ENCODE measurements at regions not wholly inside any gene's neighbourhood (a gene's known extent, or its start where the extent isn't known, plus 50 kb on each side); places are given as distances from the start of the nearest gene placed in this dataset.
"Not testable (repeated sequence)": the region's sequence is repeated elsewhere in the genome, so short reads cannot be mapped to it uniquely, and the experiment has no call there.

- no peak for DNase-seq
Observed at GRCh38 chr6:112464901-112465665, 118.0 kb downstream of the RFPL4B start.

DNA sequence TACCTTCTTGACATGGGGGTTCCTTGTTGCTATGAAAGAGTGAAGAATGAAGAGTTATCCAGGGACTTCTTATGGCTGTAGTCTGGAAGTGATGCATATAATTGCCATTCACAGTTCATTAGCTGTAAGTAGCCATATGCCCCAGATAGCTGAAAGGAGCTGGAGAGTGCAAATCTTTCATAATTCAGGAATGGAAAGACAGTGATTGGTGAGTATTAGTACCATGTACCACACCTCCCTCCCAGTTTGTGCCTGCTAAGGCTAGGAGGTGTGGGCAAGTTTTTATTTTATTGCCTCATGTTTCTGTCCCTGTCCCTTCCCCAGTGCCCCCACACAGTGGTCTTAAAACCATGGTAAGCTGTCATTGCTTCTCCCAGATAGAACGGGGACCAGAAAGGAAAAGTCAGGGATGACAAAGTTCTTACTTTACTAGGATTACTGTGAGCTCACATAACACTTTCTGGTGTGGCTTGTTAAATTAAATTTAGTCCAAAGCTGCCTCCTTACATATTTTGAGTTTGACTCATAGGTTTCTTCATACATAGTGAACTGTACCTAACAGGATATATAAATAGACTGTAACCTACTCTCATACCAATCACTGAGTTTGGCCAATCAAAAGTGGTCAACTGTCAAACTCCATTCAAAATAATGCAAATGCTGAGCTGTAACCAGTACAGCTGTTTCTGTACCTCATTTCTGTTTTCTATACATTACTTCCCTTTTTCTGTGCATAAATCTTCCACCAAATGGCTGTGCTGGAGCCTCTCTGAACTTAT, 119.4 kb downstream of the RFPL4B start:
- no peak for DNase-seq

GRCh38 chr6:112468359-112468758, 121.2 kb downstream of the RFPL4B start:
- no peak for DNase-seq

DNA sequence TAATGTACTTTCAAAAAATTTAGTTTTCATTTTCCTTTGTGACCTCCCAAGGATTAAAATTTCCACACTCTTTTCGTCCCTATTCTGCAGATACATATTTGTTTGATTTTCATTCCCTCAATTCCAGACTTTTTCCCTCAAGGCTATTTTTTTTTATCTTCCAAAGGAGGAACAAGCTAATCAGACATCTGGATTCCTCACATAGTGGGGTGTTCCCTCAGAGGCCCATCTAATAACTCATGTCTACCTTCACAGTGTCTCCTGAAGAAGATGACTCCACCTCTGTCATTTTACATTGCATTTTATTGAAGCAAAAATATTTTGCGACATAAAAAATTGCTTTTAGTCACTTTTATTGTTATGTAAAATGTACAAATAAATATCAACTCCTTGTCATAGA, 122.2 kb downstream of the RFPL4B start:
- DNase-seq = no peak

DNA sequence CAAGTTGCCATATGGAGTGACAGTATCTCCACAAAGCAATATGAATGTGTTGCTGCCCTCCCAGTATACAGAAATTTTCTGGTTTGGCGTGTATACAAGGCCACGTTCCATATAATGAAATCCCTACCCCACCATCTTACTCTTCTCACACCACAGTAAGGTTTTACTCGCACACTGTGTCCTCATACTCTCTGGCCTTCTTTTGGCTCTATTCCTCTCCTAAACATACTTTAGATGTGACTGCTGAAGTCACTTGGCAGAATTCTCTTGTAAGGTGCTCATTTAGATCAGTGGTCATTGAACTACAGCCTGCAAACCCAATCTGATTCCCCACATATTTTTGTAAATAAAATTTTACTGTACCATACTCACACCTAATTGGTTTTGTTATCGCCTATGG, 123.2 kb downstream of the RFPL4B start:
- DNase-seq = no peak

DNA sequence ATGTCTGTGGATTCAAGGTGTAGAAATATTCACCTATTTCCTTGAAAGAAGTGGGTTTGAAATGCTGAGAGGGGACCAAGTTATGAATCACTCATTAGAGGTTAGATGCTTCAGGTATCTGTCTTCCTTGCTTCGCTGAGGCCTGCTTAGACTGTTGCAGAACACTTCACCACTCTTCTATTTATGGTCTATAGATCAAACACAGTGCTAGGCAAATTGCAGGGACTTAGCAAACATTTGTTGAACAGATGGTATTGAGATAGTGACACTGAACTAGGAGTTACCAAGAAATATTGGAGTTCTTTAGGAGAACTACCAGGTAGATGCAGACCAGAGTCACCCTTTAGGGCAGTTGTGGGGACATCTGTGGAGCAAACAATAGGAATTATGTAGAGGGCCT, 123.8 kb downstream of the RFPL4B start:
- no peak for DNase-seq

- DNase-seq = no peak
Observed at GRCh38 chr6:112475083-112475482, 128.0 kb downstream of the RFPL4B start.

DNA sequence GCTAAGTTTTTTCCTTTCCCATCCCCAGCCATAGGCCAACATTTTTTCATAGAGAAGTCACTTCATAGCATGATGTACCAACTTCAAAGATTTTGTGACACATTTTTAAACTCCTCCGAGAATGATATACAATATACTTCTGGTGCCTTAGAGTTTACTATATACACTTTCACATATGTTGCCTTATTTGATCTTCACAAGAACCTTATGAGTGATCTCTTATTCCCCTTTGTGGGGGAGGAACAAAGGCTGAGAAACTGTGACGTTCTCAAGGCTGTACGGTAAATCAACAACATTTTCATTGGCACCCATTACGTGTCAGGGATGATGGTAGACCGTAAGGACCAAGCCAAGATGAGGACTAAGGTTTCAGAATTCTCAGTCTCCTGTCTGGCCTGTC, 130.0 kb downstream of the RFPL4B start:
- DNase-seq = no peak

DNA sequence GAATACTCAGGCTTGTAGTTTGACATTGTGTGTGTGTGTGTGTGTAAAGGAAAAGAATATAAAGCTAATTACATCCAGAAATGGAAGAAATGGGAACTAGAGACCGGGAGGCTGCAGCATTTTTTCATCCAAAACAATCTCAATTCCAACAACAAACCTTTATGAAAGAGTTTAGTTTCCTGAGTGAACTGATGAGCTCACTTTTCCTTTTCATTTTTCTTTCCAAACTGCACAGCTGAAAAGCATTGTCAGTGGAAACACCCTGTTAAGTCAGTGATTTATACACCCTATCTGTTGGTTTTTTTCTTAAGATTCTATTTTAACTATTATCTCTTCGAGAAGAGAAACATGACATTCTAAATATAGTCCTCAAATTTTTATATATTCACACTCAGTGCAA, 130.9 kb downstream of the RFPL4B start:
- DNase-seq = no peak

DNA sequence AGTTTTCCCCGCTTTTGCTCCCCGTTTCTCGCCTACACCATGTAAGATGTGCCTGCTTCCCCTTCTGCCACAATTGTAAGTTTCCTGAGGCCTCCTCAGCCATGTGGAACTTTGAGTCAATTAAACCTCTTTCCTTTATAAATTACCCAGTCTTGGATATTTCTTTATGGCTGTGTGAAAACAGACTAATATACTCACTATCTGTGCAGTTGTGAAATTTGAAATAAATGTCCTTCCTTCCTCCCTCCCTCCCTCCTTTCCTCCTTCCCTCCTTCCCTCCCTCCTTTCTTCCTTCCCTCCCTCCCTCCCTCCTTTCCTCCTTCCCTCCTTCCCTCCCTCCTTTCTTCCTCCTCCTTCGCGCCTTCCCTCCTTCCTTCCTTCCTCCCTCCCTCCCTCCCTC, 132.8 kb downstream of the RFPL4B start:
- DNase-seq = not testable (repeated sequence)

DNA sequence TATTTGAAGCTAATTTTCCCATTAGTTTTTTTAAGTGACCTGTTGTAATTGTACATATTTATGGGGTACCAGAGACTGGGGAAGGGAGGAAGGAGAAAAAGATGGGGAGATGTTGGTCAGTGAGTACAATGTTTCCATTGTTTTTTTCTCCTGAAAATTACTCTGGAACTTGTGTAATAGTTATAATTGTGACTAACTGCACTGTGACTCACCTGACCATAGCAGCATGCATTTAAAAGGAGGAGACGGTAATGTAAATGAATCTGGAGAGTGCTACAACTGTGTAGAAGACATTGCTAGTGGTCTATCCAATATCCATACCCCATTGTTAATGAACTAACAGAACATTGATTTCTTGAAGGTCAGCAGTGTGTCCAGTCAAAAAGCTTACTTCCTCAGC, 133.4 kb downstream of the RFPL4B start:
- DNase-seq = no peak

GRCh38 chr6:112481211-112481610, 134.1 kb downstream of the RFPL4B start:
- DNase-seq = no peak

- no peak for DNase-seq
Observed at GRCh38 chr6:112482373-112482772, 135.2 kb downstream of the RFPL4B start.

GRCh38 chr6:112485120-112485826, 138.1 kb downstream of the RFPL4B start:
- no peak for DNase-seq

DNA sequence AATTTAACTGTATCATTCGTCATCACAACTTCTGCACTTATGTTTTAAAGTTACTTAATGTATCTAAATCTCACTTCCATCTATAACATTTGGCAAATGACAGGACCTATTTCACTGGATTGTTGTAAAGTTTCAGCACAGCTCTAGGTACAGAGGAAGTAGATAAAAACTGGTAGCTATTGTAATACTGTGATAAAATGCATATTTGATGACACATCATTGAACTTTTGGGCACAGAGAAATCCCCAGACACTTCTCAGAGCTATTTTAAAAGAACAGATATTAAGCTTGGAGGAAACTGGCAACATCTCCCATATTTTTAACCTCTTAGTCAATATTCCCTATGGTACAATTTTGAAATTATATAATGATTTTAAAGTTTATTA, 138.7 kb downstream of the RFPL4B start:
- DNase-seq = no peak

DNA sequence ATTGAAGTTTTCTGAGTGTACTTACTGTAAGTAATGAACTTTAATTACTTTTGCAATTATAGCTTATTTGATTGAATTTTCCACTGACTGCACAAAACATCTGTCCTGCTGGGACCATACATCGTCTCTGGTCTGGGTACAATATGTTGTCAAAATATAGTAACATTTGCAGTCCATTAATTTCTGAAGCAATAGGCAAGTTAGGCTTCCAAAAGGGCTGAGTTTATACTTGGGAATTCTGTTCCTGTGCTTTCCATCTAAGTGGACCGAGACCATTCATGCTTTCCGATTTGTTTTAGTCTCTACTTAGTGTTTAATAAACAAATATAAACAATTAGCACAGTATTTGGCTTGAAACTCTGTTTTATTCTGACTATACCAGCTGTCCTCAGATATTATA, 139.3 kb downstream of the RFPL4B start:
- DNase-seq = no peak

DNA sequence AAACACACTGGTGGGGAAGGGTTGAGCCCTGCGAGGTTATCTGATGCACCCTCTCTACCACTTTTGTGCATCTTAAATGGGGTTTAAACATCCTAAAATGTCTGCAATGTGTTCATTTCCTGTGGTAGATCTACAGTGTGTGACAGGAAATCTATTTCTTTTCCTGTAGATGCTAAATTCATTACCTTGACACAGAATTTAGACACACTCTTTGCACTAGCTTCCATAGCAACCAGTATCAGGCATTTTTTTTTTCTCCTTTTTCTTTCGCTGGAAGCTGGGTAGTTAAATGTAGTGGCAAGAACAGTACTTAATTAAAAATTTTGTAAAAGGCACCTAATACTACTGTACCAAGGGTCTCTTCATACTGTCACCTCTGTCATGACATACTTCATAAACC, 141.1 kb downstream of the RFPL4B start:
- no peak for DNase-seq

DNA sequence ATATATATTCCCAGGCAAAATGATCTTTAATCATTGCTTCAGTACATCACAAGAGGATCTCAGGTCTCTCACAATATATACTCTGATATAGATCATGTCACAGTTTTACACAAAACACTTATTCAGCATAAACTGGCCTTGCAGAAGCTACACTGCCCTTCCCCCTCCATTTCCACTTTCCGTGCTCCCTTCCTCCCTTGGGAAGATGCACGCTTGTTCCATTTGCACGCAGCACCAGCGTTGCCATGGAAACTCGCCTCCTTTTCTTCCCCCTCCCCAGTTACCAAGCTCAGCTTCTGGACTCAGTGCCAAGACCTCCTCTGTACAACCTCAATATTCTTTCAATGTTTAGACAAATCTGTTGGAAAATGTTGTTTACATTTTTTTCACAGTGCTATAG, 154.6 kb downstream of the RFPL4B start:
- DNase-seq = no peak

DNA sequence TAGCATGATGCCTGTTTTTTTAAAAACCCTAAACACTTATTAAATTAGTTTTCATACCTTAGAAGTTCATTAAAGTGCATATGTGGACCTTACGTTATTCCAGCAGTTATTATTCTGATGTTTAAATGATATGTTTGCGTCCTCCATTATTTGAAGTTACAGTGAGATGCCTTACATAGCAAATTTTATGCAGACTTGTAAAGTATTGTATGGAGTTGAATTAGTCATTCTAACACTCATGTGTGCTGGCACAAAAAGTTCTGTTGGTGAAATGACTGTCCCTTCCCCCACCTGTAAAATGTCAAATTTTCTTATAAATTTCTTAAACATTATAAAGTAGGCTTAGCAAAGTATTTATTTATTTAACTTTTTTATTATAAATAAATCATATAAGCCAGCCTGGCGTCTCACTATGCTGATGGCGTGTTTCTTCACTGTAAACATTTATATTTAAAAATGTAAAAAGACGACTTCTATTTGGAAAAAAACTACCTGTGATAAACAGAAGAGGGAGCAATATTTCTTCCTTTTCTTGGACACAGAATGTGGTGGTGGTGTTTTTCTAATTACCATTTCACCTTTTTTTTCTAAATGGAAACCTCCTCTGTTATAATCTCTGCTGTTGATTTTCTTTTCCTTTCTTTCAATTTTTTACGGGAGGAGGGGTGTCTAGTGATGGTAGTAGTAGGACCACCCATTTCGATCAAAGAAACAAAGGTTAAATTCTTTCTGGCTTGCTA, 155.4 kb downstream of the RFPL4B start:
- no peak for DNase-seq

DNA sequence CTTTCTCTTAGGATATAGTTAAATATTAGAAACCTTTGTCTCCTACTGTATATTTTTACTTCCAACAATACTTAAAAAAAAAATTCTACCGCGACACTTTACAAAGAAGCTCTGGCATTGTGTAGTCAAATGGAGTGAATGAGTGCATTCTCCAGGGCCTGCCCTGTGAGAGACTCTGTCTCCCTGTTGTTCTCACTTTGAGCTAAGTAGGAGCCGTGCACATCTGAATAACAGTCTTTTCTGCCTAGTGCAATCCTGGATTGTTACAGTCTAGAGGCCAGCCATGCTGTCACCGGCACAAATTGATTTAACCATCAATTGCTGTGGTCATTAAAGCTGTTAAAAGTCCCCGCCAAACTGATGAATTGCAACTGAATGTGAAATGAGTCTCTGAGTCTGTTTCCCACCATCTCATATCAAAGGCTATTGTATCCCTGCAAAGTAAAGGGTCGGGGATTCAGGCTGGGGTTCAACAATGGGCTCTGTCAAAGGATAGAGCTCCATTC, 156.0 kb downstream of the RFPL4B start:
- no peak for DNase-seq

GRCh38 chr6:112504621-112505020, 157.5 kb downstream of the RFPL4B start:
- no peak for DNase-seq

- DNase-seq = no peak
Observed at GRCh38 chr6:112511441-112511840, 164.3 kb downstream of the RFPL4B start.

GRCh38 chr6:112513175-112513574, 166.0 kb downstream of the RFPL4B start:
- DNase-seq = no peak
